ENCODE measurements at regions not wholly inside any gene's neighbourhood (a gene's known extent, or its start where the extent isn't known, plus 50 kb on each side); places are given as distances from the start of the nearest gene placed in this dataset.

DNA sequence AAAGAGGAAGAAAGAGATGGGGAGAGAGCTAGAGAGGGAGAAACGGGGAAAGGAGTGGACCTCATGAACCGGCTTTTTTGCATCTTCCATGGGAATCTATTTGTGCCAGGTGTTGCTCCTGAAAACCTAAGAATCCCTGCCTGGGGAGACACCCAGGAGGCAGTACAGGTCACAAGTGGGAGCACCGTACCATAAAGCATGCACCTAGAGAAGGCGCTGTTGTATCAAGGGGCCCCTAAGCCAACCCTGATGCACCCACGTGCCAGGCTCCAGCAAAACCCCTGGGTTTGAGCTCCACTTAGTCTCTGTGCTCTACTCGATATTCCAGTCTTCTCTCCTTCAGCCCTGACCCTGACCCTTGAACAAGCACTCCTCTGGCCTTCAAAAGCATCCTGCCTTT is 233.6 kb downstream of the RRAGC start:
- TF ChIP-seq POLR2AphosphoS5 (IDR thresholded peaks at IDR 0.05; ENCODE audit: low read depth, low read length): no peak
- TF ChIP-seq POLR2A (IDR thresholded peaks at IDR 0.05; ENCODE audit: low read depth, low read length): no peak
- no peak for TF ChIP-seq TAF1 (IDR thresholded peaks at IDR 0.05; ENCODE audit: low read depth, low read length)
- no peak for TF ChIP-seq PAX5 (IDR thresholded peaks at IDR 0.05; ENCODE audit: insufficient read depth, low read length, severe bottlenecking)

Data from GM12891 (cell line).